ENCODE measurements at regions not wholly inside any gene's neighbourhood (a gene's known extent, or its start where the extent isn't known, plus 50 kb on each side); places are given as distances from the start of the nearest gene placed in this dataset.
"Not testable (repeated sequence)": the region's sequence is repeated elsewhere in the genome, so short reads cannot be mapped to it uniquely, and the experiment has no call there.

- no peak for DNase-seq
Observed at GRCh38 chr6:8619853-8620252, 184.5 kb upstream of the SLC35B3 start.

- not testable (repeated sequence) for DNase-seq
Observed at GRCh38 chr6:8619408-8619807, 184.1 kb upstream of the SLC35B3 start.

GRCh38 chr6:8608737-8609136, 173.4 kb upstream of the SLC35B3 start:
- DNase-seq, result no peak

GRCh38 chr6:8589941-8590729, 154.8 kb upstream of the SLC35B3 start:
- no peak for DNase-seq

- no peak for DNase-seq
Observed at GRCh38 chr6:8588176-8588575, 152.8 kb upstream of the SLC35B3 start.

- DNase-seq, result no peak
Observed at GRCh38 chr6:8583291-8583690, 147.9 kb upstream of the SLC35B3 start.

- DNase-seq, result peak; percentile 1
Observed at GRCh38 chr6:8579372-8579771, 144.0 kb upstream of the SLC35B3 start.

GRCh38 chr6:8578006-8578405, 142.7 kb upstream of the SLC35B3 start:
- DNase-seq, result no peak

GRCh38 chr6:8574749-8575468, 139.6 kb upstream of the SLC35B3 start:
- no peak for DNase-seq

- no peak for DNase-seq
Observed at GRCh38 chr6:8574311-8574710, 139.0 kb upstream of the SLC35B3 start.

GRCh38 chr6:8570256-8570920, 135.0 kb upstream of the SLC35B3 start:
- DNase-seq, result no peak

GRCh38 chr6:8562125-8562524, 126.8 kb upstream of the SLC35B3 start:
- no peak for DNase-seq

GRCh38 chr6:8558953-8559352, 123.6 kb upstream of the SLC35B3 start:
- no peak for DNase-seq

GRCh38 chr6:8557014-8557748, 121.8 kb upstream of the SLC35B3 start:
- DNase-seq, result no peak

GRCh38 chr6:8556370-8557013, 121.1 kb upstream of the SLC35B3 start:
- DNase-seq, result peak; percentile 42

GRCh38 chr6:8551993-8552392, 116.6 kb upstream of the SLC35B3 start:
- DNase-seq, result no peak

- no peak for DNase-seq
Observed at GRCh38 chr6:8551386-8551785, 116.0 kb upstream of the SLC35B3 start.

GRCh38 chr6:8549074-8549790, 113.9 kb upstream of the SLC35B3 start:
- DNase-seq, result no peak

- DNase-seq, result no peak
Observed at GRCh38 chr6:8546496-8546895, 111.2 kb upstream of the SLC35B3 start.

- DNase-seq, result no peak
Observed at GRCh38 chr6:8545336-8545735, 110.0 kb upstream of the SLC35B3 start.

- DNase-seq, result no peak
Observed at GRCh38 chr6:8543714-8544113, 108.4 kb upstream of the SLC35B3 start.

- DNase-seq, result no peak
Observed at GRCh38 chr6:8539453-8539852, 104.1 kb upstream of the SLC35B3 start.
